Breast epithelium (tissue), 3 donors: ENCODE measurements at regions not wholly inside any gene's neighbourhood (a gene's known extent, or its start where the extent isn't known, plus 50 kb on each side); places are given as distances from the start of the nearest gene placed in this dataset.

Experiments
- POLR2A ChIP-seq: fragments of 450-650 bp; IDR thresholded peaks from one replicate; pipeline ENCODE4 v1.6.1; 2016; ENCODE audit warnings: antibody characterized with exemption, mild to moderate bottlenecking, moderate library complexity
- POLR2AphosphoS5 ChIP-seq, 3 donors: sonication (generic); formaldehyde crosslinking; IDR thresholded peaks; one replicate each; pipeline ENCODE4 v1.6.1; 2017; ENCODE audit warnings: antibody characterized with exemption in 3 of 3
- TF ChIP-seq, protein P1 (sequence below), 3 donors: fragments of 450-650 bp; IDR thresholded peaks; one replicate each; pipeline ENCODE4 v1.5.1; 2016 to 2017; ENCODE audit warnings: antibody characterized with exemption in 3 of 3, mild to moderate bottlenecking in 3 of 3, moderate library complexity in 3 of 3

DNA sequence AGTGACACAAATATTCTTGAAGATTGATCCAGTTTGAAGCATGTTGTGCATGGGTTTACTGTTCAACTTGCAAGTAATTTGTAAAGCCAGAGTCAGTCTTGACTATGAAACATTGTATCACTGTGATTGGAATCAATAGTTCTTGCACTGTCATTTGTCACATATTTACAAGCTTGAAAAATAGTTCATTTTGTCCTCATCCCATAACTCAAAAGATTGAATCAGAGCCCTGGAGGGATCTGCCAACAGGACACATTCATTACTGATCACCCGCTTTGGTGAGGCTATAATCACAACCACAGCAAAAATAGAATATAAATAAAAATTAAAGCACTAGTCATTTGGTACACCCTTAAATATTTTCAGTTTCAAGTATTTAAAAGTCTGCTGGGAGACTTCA, 368.9 kb downstream of the WDR72 start:
- TF ChIP-seq, protein P1, sequence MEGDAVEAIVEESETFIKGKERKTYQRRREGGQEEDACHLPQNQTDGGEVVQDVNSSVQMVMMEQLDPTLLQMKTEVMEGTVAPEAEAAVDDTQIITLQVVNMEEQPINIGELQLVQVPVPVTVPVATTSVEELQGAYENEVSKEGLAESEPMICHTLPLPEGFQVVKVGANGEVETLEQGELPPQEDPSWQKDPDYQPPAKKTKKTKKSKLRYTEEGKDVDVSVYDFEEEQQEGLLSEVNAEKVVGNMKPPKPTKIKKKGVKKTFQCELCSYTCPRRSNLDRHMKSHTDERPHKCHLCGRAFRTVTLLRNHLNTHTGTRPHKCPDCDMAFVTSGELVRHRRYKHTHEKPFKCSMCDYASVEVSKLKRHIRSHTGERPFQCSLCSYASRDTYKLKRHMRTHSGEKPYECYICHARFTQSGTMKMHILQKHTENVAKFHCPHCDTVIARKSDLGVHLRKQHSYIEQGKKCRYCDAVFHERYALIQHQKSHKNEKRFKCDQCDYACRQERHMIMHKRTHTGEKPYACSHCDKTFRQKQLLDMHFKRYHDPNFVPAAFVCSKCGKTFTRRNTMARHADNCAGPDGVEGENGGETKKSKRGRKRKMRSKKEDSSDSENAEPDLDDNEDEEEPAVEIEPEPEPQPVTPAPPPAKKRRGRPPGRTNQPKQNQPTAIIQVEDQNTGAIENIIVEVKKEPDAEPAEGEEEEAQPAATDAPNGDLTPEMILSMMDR (IDR thresholded peaks at IDR 0.05), result no peak
- TF ChIP-seq POLR2A (no peak), POLR2AphosphoS5 (IDR thresholded peaks at IDR 0.05) (no peak)
